ENCODE measurements at regions not wholly inside any gene's neighbourhood (a gene's known extent, or its start where the extent isn't known, plus 50 kb on each side); places are given as distances from the start of the nearest gene placed in this dataset.

GRCh38 chr14:104264495-104265265 is 126.3 kb downstream of the KIF26A start:
- TF ChIP-seq CTCF (IDR thresholded peaks at IDR 0.05): no peak

GRCh38 chr14:104265918-104266630 is 127.7 kb downstream of the KIF26A start:
- no peak for TF ChIP-seq CTCF (IDR thresholded peaks at IDR 0.05)

- no peak for TF ChIP-seq CTCF (IDR thresholded peaks at IDR 0.05)
Measured at GRCh38 chr14:104266631-104267575, 128.5 kb downstream of the KIF26A start.

GRCh38 chr14:104267895-104268294 is 129.5 kb downstream of the KIF26A start:
- no peak for TF ChIP-seq CTCF (IDR thresholded peaks at IDR 0.05)

GRCh38 chr14:104268295-104268694 is 129.9 kb downstream of the KIF26A start:
- TF ChIP-seq CTCF (IDR thresholded peaks at IDR 0.05): no peak

- TF ChIP-seq CTCF (IDR thresholded peaks at IDR 0.05): no peak
Measured at GRCh38 chr14:104268725-104269436, 130.5 kb downstream of the KIF26A start.

- TF ChIP-seq CTCF (IDR thresholded peaks at IDR 0.05): no peak
Measured at GRCh38 chr14:104271391-104271790, 133.0 kb downstream of the KIF26A start.

All from LNCAP (cell line).